ENCODE measurements at regions not wholly inside any gene's neighbourhood (a gene's known extent, or its start where the extent isn't known, plus 50 kb on each side); places are given as distances from the start of the nearest gene placed in this dataset.

DNA sequence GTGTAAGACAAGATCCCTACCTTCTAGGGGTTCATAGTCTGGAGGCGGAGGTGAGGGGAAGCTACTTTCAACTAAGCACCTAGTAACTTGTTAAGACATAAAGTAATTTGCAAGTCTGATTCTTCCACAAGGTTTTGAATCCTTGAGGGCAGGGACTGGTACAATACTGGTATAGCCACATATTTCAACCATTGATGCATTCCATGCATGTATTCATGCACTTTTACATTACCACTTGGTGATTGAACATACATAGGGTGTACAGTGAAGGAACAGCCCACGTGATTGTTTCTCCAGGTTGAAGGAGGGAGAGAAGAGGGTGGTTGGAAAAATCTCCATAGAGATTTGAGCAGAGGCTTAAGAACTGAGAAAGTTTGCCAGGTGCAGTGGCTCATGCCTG, 62.0 kb upstream of the PAX6 start:
- TF ChIP-seq POLR2A (IDR thresholded peaks at IDR 0.05; ENCODE audit: low read depth, low read length), result no peak
- TF ChIP-seq POLR2AphosphoS5 (IDR thresholded peaks at IDR 0.05; ENCODE audit: low read depth, low read length), result no peak

Measured in GM12892 (cell line).